PC-9 (cell line): ENCODE measurements at regions not wholly inside any gene's neighbourhood (a gene's known extent, or its start where the extent isn't known, plus 50 kb on each side); places are given as distances from the start of the nearest gene placed in this dataset.

Source experiments
- BruUV-seq: library from RNA; stranded (reverse); fragments of 400-500 nt; replicated peaks from 2 replicates; lab custom pipeline; 2021; lab: Mats Ljungman, UMichigan
- CTCF ChIA-PET: fragments of 300-600 bp; sonication (Branson Sonifier 250); formaldehyde crosslinking; loops from one replicate; lab custom pipeline; 2022; ENCODE audit warnings: antibody characterized with exemption; lab: Charles Lee
- POLR2A ChIA-PET: fragments of 300-600 bp; sonication (Branson Sonifier 250); formaldehyde crosslinking; loops from one replicate; lab custom pipeline; 2022; ENCODE audit warnings: antibody characterized with exemption; ENCODE audit not compliant: unreplicated experiment; lab: Charles Lee
- DNase-seq, 2 experiments: peaks; one replicate each; pipeline versions ENCODE4 v3.0.0 to v3.0.0-alpha.2; 2015 to 2022; ENCODE audit warnings: mixed read lengths in 1 of 2
- H2AFZ ChIP-seq: fragments of 200-600 bp; sonication (generic); 2 replicates; pipeline ENCODE4 v1.8.1; 2017; ENCODE audit warnings: antibody characterized with exemption
- H3F3A ChIP-seq: fragments of 200-600 bp; sonication (generic); 2 replicates; pipeline ENCODE4 v1.8.1; 2017; ENCODE audit warnings: antibody characterized with exemption, mild to moderate bottlenecking, low read depth; ENCODE audit not compliant: insufficient read depth
- H3K27ac ChIP-seq: fragments of 200-600 bp; sonication (generic); 2 replicates; pipeline ENCODE4 v1.6.1; 2016; ENCODE audit warnings: mixed run types
- H3K27me3 ChIP-seq: fragments of 200-600 bp; sonication (generic); 2 replicates; pipeline ENCODE4 v1.6.1; 2016; ENCODE audit warnings: low read depth, mixed run types; ENCODE audit not compliant: insufficient read depth
- H3K36me3 ChIP-seq: fragments of 200-600 bp; sonication (generic); 2 replicates; pipeline ENCODE4 v1.6.1; 2016; ENCODE audit warnings: low read depth, mixed run types
- H3K4me1 ChIP-seq: fragments of 200-600 bp; sonication (generic); replicated peaks from 2 replicates; pipeline ENCODE4 v1.6.1; 2016; ENCODE audit warnings: mixed run types; ENCODE audit not compliant: insufficient read depth
- H3K4me2 ChIP-seq: fragments of 200-600 bp; sonication (generic); 2 replicates; pipeline ENCODE4 v1.6.1; 2017; ENCODE audit warnings: mixed run types
- H3K4me3 ChIP-seq: fragments of 200-600 bp; sonication (generic); 2 replicates; pipeline ENCODE4 v1.6.1; 2016; ENCODE audit warnings: mixed run types
- H3K79me2 ChIP-seq: fragments of 200-600 bp; sonication (generic); 2 replicates; pipeline ENCODE4 v1.6.1; 2017; ENCODE audit warnings: low read depth, mixed run types
- H3K9me2 ChIP-seq: fragments of 200-600 bp; sonication (generic); 2 replicates; pipeline ENCODE4 v1.8.1; 2017; ENCODE audit warnings: mild to moderate bottlenecking; ENCODE audit not compliant: insufficient read depth
- H3K9me3 ChIP-seq: fragments of 200-600 bp; sonication (generic); 2 replicates; pipeline ENCODE4 v1.8.1; 2016; ENCODE audit warnings: low read depth; ENCODE audit not compliant: insufficient read depth
- H4K20me1 ChIP-seq: fragments of 200-600 bp; sonication (generic); 2 replicates; pipeline ENCODE4 v1.8.1; 2017; ENCODE audit not compliant: insufficient read depth
- CTCF ChIP-seq: fragments of 200-600 bp; sonication (generic); conservative IDR thresholded peaks from 2 replicates; pipeline ENCODE4 v1.6.1; 2017; ENCODE audit warnings: mixed run types, antibody characterized with exemption, mild to moderate bottlenecking, moderate library complexity
- EZH2 ChIP-seq: fragments of 200-600 bp; sonication (generic); IDR thresholded peaks from 2 replicates; pipeline ENCODE4 v1.8.0; 2017; ENCODE audit warnings: antibody characterized with exemption, low read depth
- intact Hi-C: fragments of 100-400 bp; cut with micrococcal nuclease; formaldehyde crosslinking; loops from one replicate; pipeline ENCODE4 v1.10.0; 2022; ENCODE audit not compliant: unreplicated experiment

- no peaks in the 10 kb centered on the region for H3K36me3 ChIP-seq
- H3K9me3 ChIP-seq: no peaks in the 10 kb centered on the region
- no TSS peak for BruUV-seq
- POLR2A ChIA-PET: no interaction called here
- no peak overlapping the region for H3K27ac ChIP-seq
- H3K4me3 ChIP-seq: no peak overlapping the region
- H3K27me3 ChIP-seq: peaks cover 22% of the 10 kb centered on the region
- DNase-seq: no peak
- CTCF ChIA-PET: no interaction called here
- no peaks in the 10 kb centered on the region for H4K20me1 ChIP-seq
- H2AFZ ChIP-seq: no peak overlapping the region
- H3K9me2 ChIP-seq: no peaks in the 10 kb centered on the region
- H3K4me1 ChIP-seq: no peaks in the 10 kb centered on the region
- H3K4me2 ChIP-seq: no peak overlapping the region
- intact Hi-C loops: no loop called here
- TF ChIP-seq EZH2 (no peak), CTCF (no peak)
- H3F3A ChIP-seq: no peaks in the 10 kb centered on the region
- H3K79me2 ChIP-seq: no peaks in the 10 kb centered on the region
Observed at GRCh38 chr16:74035816-74036215, 260.8 kb upstream of the PSMD7 start.

- Histone ChIP-seq H3K4me2 (no peak overlapping the region), H3K4me3 (no peak overlapping the region), H3K27me3 (peaks cover 26% of the 10 kb centered on the region), H3K79me2 (no peaks in the 10 kb centered on the region), H3K36me3 (no peaks in the 10 kb centered on the region), H3K27ac (no peak overlapping the region), H3K9me3 (no peaks in the 10 kb centered on the region), H4K20me1 (no peaks in the 10 kb centered on the region), H3F3A (no peaks in the 10 kb centered on the region), H3K4me1 (no peaks in the 10 kb centered on the region), H2AFZ (no peak overlapping the region), H3K9me2 (no peaks in the 10 kb centered on the region)
- no peak for DNase-seq
- intact Hi-C loops: no loop called here
- ChIA-PET POLR2A (no interaction called here), CTCF (no interaction called here)
- no peak for TF ChIP-seq EZH2
- peak; percentile 50; the same call in 1 of the 2 replicates for TF ChIP-seq CTCF
- no TSS peak for BruUV-seq
Observed at GRCh38 chr16:74034862-74035261, 261.8 kb upstream of the PSMD7 start.

GRCh38 chr16:74034200-74034599, 262.4 kb upstream of the PSMD7 start:
- intact Hi-C loops: no loop called here
- Histone ChIP-seq H3K4me2 (no peak overlapping the region), H3K27me3 (peaks cover 31% of the 10 kb centered on the region), H3K27ac (no peak overlapping the region), H4K20me1 (no peaks in the 10 kb centered on the region), H3K4me3 (no peak overlapping the region), H2AFZ (no peak overlapping the region), H3K79me2 (no peaks in the 10 kb centered on the region), H3F3A (no peaks in the 10 kb centered on the region), H3K9me3 (no peaks in the 10 kb centered on the region), H3K9me2 (no peaks in the 10 kb centered on the region), H3K4me1 (no peaks in the 10 kb centered on the region), H3K36me3 (no peaks in the 10 kb centered on the region)
- CTCF ChIA-PET: no interaction called here
- no peak for DNase-seq
- POLR2A ChIA-PET: no interaction called here
- TF ChIP-seq CTCF (no peak), EZH2 (no peak)
- BruUV-seq: no TSS peak
